ENCODE measurements at regions not wholly inside any gene's neighbourhood (a gene's known extent, or its start where the extent isn't known, plus 50 kb on each side); places are given as distances from the start of the nearest gene placed in this dataset.
"Not testable (repeated sequence)": the region's sequence is repeated elsewhere in the genome, so short reads cannot be mapped to it uniquely, and the experiment has no call there.

GRCh38 chr15:62856466-62857246 is 185.9 kb upstream of the TPM1 start:
- WGBS (ENCODE audit: insufficient coverage, insufficient read length), result no CpG with 5 or more reads among the region's 12 CpGs
- Histone ChIP-seq H3K27ac (ENCODE audit: low read length) (no peak overlapping the region), H3K4me1 (ENCODE audit: control insufficient read depth, insufficient read depth, low read length) (peaks cover 4% of the 10 kb centered on the region), H3K9me3 (ENCODE audit: control insufficient read depth, insufficient read depth, low read length) (no peaks in the 10 kb centered on the region), H3K4me3 (ENCODE audit: low read length) (no peak overlapping the region), H3K27me3 (ENCODE audit: control insufficient read depth, insufficient read depth, low read length) (no peaks in the 10 kb centered on the region), H3K36me3 (ENCODE audit: control insufficient read depth, insufficient read depth, low read length) (no peaks in the 10 kb centered on the region)
- no peak for DNase-seq (ENCODE audit: low read depth, low spot score)

- H3K9me3 ChIP-seq (ENCODE audit: control insufficient read depth, insufficient read depth, low read length), result no peaks in the 10 kb centered on the region
- no peaks in the 10 kb centered on the region for H3K27me3 ChIP-seq (ENCODE audit: control insufficient read depth, insufficient read depth, low read length)
- no CpG with 5 or more reads among the region's 5 CpGs for WGBS (ENCODE audit: insufficient coverage, insufficient read length)
- H3K4me1 ChIP-seq (ENCODE audit: control insufficient read depth, insufficient read depth, low read length), result peaks cover 4% of the 10 kb centered on the region
- no peak overlapping the region for H3K27ac ChIP-seq (ENCODE audit: low read length)
- DNase-seq (ENCODE audit: low read depth, low spot score), result no peak
- H3K4me3 ChIP-seq (ENCODE audit: low read length), result no peak overlapping the region
- no peaks in the 10 kb centered on the region for H3K36me3 ChIP-seq (ENCODE audit: control insufficient read depth, insufficient read depth, low read length)
Measured at GRCh38 chr15:62857411-62857853, 185.1 kb upstream of the TPM1 start.

GRCh38 chr15:62858343-62858742 is 184.2 kb upstream of the TPM1 start:
- H3K4me3 ChIP-seq (ENCODE audit: low read length), result no peak overlapping the region
- DNase-seq (ENCODE audit: low read depth, low spot score), result no peak
- no peak overlapping the region for H3K27ac ChIP-seq (ENCODE audit: low read length)
- WGBS (ENCODE audit: insufficient coverage, insufficient read length), result no CpG with 5 or more reads among the region's 2 CpGs
- H3K9me3 ChIP-seq (ENCODE audit: control insufficient read depth, insufficient read depth, low read length), result no peaks in the 10 kb centered on the region
- H3K36me3 ChIP-seq (ENCODE audit: control insufficient read depth, insufficient read depth, low read length), result no peaks in the 10 kb centered on the region
- H3K4me1 ChIP-seq (ENCODE audit: control insufficient read depth, insufficient read depth, low read length), result peaks cover 4% of the 10 kb centered on the region
- no peaks in the 10 kb centered on the region for H3K27me3 ChIP-seq (ENCODE audit: control insufficient read depth, insufficient read depth, low read length)

- no peak overlapping the region for H3K4me3 ChIP-seq (ENCODE audit: low read length)
- H3K27ac ChIP-seq (ENCODE audit: low read length), result no peak overlapping the region
- WGBS (ENCODE audit: insufficient coverage, insufficient read length), result 78% methylated on average over 1 of the region's 2 CpGs
- no peaks in the 10 kb centered on the region for H3K27me3 ChIP-seq (ENCODE audit: control insufficient read depth, insufficient read depth, low read length)
- no peaks in the 10 kb centered on the region for H3K36me3 ChIP-seq (ENCODE audit: control insufficient read depth, insufficient read depth, low read length)
- H3K4me1 ChIP-seq (ENCODE audit: control insufficient read depth, insufficient read depth, low read length), result no peaks in the 10 kb centered on the region
- no peak for DNase-seq (ENCODE audit: low read depth, low spot score)
- H3K9me3 ChIP-seq (ENCODE audit: control insufficient read depth, insufficient read depth, low read length), result no peaks in the 10 kb centered on the region
Measured at GRCh38 chr15:62862717-62863116, 179.8 kb upstream of the TPM1 start.

GRCh38 chr15:62866366-62866765 is 176.2 kb upstream of the TPM1 start:
- H3K9me3 ChIP-seq (ENCODE audit: control insufficient read depth, insufficient read depth, low read length), result no peaks in the 10 kb centered on the region
- H3K36me3 ChIP-seq (ENCODE audit: control insufficient read depth, insufficient read depth, low read length), result no peaks in the 10 kb centered on the region
- no peaks in the 10 kb centered on the region for H3K27me3 ChIP-seq (ENCODE audit: control insufficient read depth, insufficient read depth, low read length)
- no CpG with 5 or more reads among the region's 6 CpGs for WGBS (ENCODE audit: insufficient coverage, insufficient read length)
- H3K27ac ChIP-seq (ENCODE audit: low read length), result no peak overlapping the region
- no peak for DNase-seq (ENCODE audit: low read depth, low spot score)
- H3K4me3 ChIP-seq (ENCODE audit: low read length), result no peak overlapping the region
- no peaks in the 10 kb centered on the region for H3K4me1 ChIP-seq (ENCODE audit: control insufficient read depth, insufficient read depth, low read length)

DNA sequence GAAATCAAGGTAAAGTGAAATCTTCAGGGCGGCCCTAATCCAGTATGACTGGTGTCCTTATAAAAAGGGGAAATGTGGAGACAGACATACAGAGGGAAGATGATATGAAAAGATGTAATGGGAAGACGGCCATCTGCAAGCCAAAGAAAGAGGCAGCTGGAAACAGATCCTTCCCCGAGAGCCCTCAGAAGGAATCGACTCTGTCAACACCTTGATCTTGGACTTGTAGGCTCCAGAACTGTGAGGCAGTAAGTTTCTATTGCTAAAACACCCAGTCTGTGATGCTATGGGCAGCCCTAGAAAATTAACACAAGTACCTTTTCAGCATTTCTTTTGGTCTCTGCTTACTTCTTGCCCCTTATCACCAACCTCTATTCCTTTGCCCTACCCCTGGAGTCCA is 174.7 kb upstream of the TPM1 start:
- Histone ChIP-seq H3K36me3 (ENCODE audit: control insufficient read depth, insufficient read depth, low read length) (no peaks in the 10 kb centered on the region), H3K4me3 (ENCODE audit: low read length) (no peak overlapping the region), H3K27me3 (ENCODE audit: control insufficient read depth, insufficient read depth, low read length) (no peaks in the 10 kb centered on the region), H3K4me1 (ENCODE audit: control insufficient read depth, insufficient read depth, low read length) (no peaks in the 10 kb centered on the region), H3K27ac (ENCODE audit: low read length) (no peak overlapping the region), H3K9me3 (ENCODE audit: control insufficient read depth, insufficient read depth, low read length) (no peaks in the 10 kb centered on the region)
- no peak for DNase-seq (ENCODE audit: low read depth, low spot score)
- no CpG with 5 or more reads among the region's 4 CpGs for WGBS (ENCODE audit: insufficient coverage, insufficient read length)

GRCh38 chr15:62868507-62868906 is 174.0 kb upstream of the TPM1 start:
- no peak for DNase-seq (ENCODE audit: low read depth, low spot score)
- no peaks in the 10 kb centered on the region for H3K27me3 ChIP-seq (ENCODE audit: control insufficient read depth, insufficient read depth, low read length)
- no peak overlapping the region for H3K4me3 ChIP-seq (ENCODE audit: low read length)
- WGBS (ENCODE audit: insufficient coverage, insufficient read length), result no CpG with 5 or more reads among the region's 6 CpGs
- H3K4me1 ChIP-seq (ENCODE audit: control insufficient read depth, insufficient read depth, low read length), result no peaks in the 10 kb centered on the region
- H3K27ac ChIP-seq (ENCODE audit: low read length), result no peak overlapping the region
- no peaks in the 10 kb centered on the region for H3K36me3 ChIP-seq (ENCODE audit: control insufficient read depth, insufficient read depth, low read length)
- H3K9me3 ChIP-seq (ENCODE audit: control insufficient read depth, insufficient read depth, low read length), result no peaks in the 10 kb centered on the region

DNA sequence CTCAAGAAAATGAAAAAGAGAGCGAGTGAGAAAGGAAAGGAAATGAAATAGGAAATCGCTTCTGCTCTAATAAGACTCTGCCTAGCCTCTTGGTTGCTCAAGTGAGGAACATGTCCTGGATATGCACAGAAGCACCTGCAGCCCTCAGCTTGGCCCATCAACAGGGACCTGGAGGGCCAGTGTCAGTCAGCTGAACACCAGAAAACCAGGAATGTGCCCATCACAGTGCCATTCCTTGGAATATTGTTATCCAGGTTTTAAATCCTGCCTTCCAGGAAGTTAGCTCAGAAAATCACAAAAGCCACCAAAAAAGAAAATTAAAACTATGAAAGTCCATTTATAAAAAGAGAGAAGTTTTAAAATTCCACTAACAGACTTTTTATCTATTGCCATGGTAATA is 173.4 kb upstream of the TPM1 start:
- Histone ChIP-seq H3K27me3 (ENCODE audit: control insufficient read depth, insufficient read depth, low read length) (no peaks in the 10 kb centered on the region), H3K4me3 (ENCODE audit: low read length) (no peak overlapping the region), H3K9me3 (ENCODE audit: control insufficient read depth, insufficient read depth, low read length) (no peaks in the 10 kb centered on the region), H3K4me1 (ENCODE audit: control insufficient read depth, insufficient read depth, low read length) (no peaks in the 10 kb centered on the region), H3K36me3 (ENCODE audit: control insufficient read depth, insufficient read depth, low read length) (no peaks in the 10 kb centered on the region), H3K27ac (ENCODE audit: low read length) (no peak overlapping the region)
- no CpG with 5 or more reads among the region's 2 CpGs for WGBS (ENCODE audit: insufficient coverage, insufficient read length)
- DNase-seq (ENCODE audit: low read depth, low spot score), result no peak

- no peak for DNase-seq (ENCODE audit: low read depth, low spot score)
- Histone ChIP-seq H3K9me3 (ENCODE audit: control insufficient read depth, insufficient read depth, low read length) (no peaks in the 10 kb centered on the region), H3K4me3 (ENCODE audit: low read length) (no peak overlapping the region), H3K36me3 (ENCODE audit: control insufficient read depth, insufficient read depth, low read length) (no peaks in the 10 kb centered on the region), H3K27me3 (ENCODE audit: control insufficient read depth, insufficient read depth, low read length) (no peaks in the 10 kb centered on the region), H3K4me1 (ENCODE audit: control insufficient read depth, insufficient read depth, low read length) (no peaks in the 10 kb centered on the region), H3K27ac (ENCODE audit: low read length) (no peak overlapping the region)
- no CpG with 5 or more reads among the region's 2 CpGs for WGBS (ENCODE audit: insufficient coverage, insufficient read length)
Measured at GRCh38 chr15:62870216-62870615, 172.3 kb upstream of the TPM1 start.

DNA sequence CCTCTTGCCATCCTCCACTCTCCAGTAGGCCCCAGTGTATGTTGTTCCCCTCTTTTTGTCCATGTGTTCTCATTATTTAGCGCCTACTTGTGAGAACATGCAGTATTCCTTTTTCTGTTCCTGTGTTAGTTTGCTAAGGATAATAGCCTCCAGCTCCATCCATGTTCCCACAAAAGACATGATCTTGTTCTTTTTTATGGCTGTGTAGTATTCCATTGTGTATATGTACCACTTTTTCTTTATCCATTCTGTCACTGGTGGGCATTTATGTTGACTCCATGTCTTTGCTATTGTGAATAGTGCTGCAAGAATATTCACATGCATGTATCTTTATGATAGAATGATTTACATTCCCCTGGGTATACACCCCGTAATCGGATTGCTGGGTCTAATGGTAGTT is 171.8 kb upstream of the TPM1 start:
- H3K36me3 ChIP-seq (ENCODE audit: control insufficient read depth, insufficient read depth, low read length); H3K27ac ChIP-seq (ENCODE audit: low read length); H3K27me3 ChIP-seq (ENCODE audit: control insufficient read depth, insufficient read depth, low read length); DNase-seq (ENCODE audit: low read depth, low spot score); H3K9me3 ChIP-seq (ENCODE audit: control insufficient read depth, insufficient read depth, low read length); H3K4me1 ChIP-seq (ENCODE audit: control insufficient read depth, insufficient read depth, low read length); H3K4me3 ChIP-seq (ENCODE audit: low read length): not testable (repeated sequence)
- no CpG with 5 or more reads among the region's 3 CpGs for WGBS (ENCODE audit: insufficient coverage, insufficient read length)

- H3K9me3 ChIP-seq (ENCODE audit: control insufficient read depth, insufficient read depth, low read length), result no peaks in the 10 kb centered on the region
- no peaks in the 10 kb centered on the region for H3K27me3 ChIP-seq (ENCODE audit: control insufficient read depth, insufficient read depth, low read length)
- no peak overlapping the region for H3K4me3 ChIP-seq (ENCODE audit: low read length)
- WGBS (ENCODE audit: insufficient coverage, insufficient read length), result no CpG with 5 or more reads among the region's 5 CpGs
- no peak overlapping the region for H3K27ac ChIP-seq (ENCODE audit: low read length)
- H3K4me1 ChIP-seq (ENCODE audit: control insufficient read depth, insufficient read depth, low read length), result peaks cover 5% of the 10 kb centered on the region
- H3K36me3 ChIP-seq (ENCODE audit: control insufficient read depth, insufficient read depth, low read length), result no peaks in the 10 kb centered on the region
- DNase-seq (ENCODE audit: low read depth, low spot score), result no peak
Measured at GRCh38 chr15:62873203-62873602, 169.3 kb upstream of the TPM1 start.
